PC-9 (cell line): ENCODE measurements at regions not wholly inside any gene's neighbourhood (a gene's known extent, or its start where the extent isn't known, plus 50 kb on each side); places are given as distances from the start of the nearest gene placed in this dataset.

ENCODE experiments used
- BruUV-seq: library from RNA; stranded (reverse); fragments of 400-500 nt; replicated peaks from 2 replicates; lab custom pipeline; 2021; lab: Mats Ljungman, UMichigan
- CTCF ChIA-PET: fragments of 300-600 bp; sonication (Branson Sonifier 250); formaldehyde crosslinking; loops from one replicate; lab custom pipeline; 2022; ENCODE audit warnings: antibody characterized with exemption; lab: Charles Lee
- POLR2A ChIA-PET: fragments of 300-600 bp; sonication (Branson Sonifier 250); formaldehyde crosslinking; loops from one replicate; lab custom pipeline; 2022; ENCODE audit warnings: antibody characterized with exemption; ENCODE audit not compliant: unreplicated experiment; lab: Charles Lee
- DNase-seq, 2 experiments: peaks; one replicate each; pipeline versions ENCODE4 v3.0.0 to v3.0.0-alpha.2; 2015 to 2022; ENCODE audit warnings: mixed read lengths in 1 of 2
- H2AFZ ChIP-seq: fragments of 200-600 bp; sonication (generic); 2 replicates; pipeline ENCODE4 v1.8.1; 2017; ENCODE audit warnings: antibody characterized with exemption
- H3F3A ChIP-seq: fragments of 200-600 bp; sonication (generic); 2 replicates; pipeline ENCODE4 v1.8.1; 2017; ENCODE audit warnings: antibody characterized with exemption, mild to moderate bottlenecking, low read depth; ENCODE audit not compliant: insufficient read depth
- H3K27ac ChIP-seq: fragments of 200-600 bp; sonication (generic); 2 replicates; pipeline ENCODE4 v1.6.1; 2016; ENCODE audit warnings: mixed run types
- H3K27me3 ChIP-seq: fragments of 200-600 bp; sonication (generic); 2 replicates; pipeline ENCODE4 v1.6.1; 2016; ENCODE audit warnings: low read depth, mixed run types; ENCODE audit not compliant: insufficient read depth
- H3K36me3 ChIP-seq: fragments of 200-600 bp; sonication (generic); 2 replicates; pipeline ENCODE4 v1.6.1; 2016; ENCODE audit warnings: low read depth, mixed run types
- H3K4me1 ChIP-seq: fragments of 200-600 bp; sonication (generic); replicated peaks from 2 replicates; pipeline ENCODE4 v1.6.1; 2016; ENCODE audit warnings: mixed run types; ENCODE audit not compliant: insufficient read depth
- H3K4me2 ChIP-seq: fragments of 200-600 bp; sonication (generic); 2 replicates; pipeline ENCODE4 v1.6.1; 2017; ENCODE audit warnings: mixed run types
- H3K4me3 ChIP-seq: fragments of 200-600 bp; sonication (generic); 2 replicates; pipeline ENCODE4 v1.6.1; 2016; ENCODE audit warnings: mixed run types
- H3K79me2 ChIP-seq: fragments of 200-600 bp; sonication (generic); 2 replicates; pipeline ENCODE4 v1.6.1; 2017; ENCODE audit warnings: low read depth, mixed run types
- H3K9me2 ChIP-seq: fragments of 200-600 bp; sonication (generic); 2 replicates; pipeline ENCODE4 v1.8.1; 2017; ENCODE audit warnings: mild to moderate bottlenecking; ENCODE audit not compliant: insufficient read depth
- H3K9me3 ChIP-seq: fragments of 200-600 bp; sonication (generic); 2 replicates; pipeline ENCODE4 v1.8.1; 2016; ENCODE audit warnings: low read depth; ENCODE audit not compliant: insufficient read depth
- H4K20me1 ChIP-seq: fragments of 200-600 bp; sonication (generic); 2 replicates; pipeline ENCODE4 v1.8.1; 2017; ENCODE audit not compliant: insufficient read depth
- EZH2 ChIP-seq: fragments of 200-600 bp; sonication (generic); IDR thresholded peaks from 2 replicates; pipeline ENCODE4 v1.8.0; 2017; ENCODE audit warnings: antibody characterized with exemption, low read depth
- intact Hi-C: fragments of 100-400 bp; cut with micrococcal nuclease; formaldehyde crosslinking; loops from one replicate; pipeline ENCODE4 v1.10.0; 2022; ENCODE audit not compliant: unreplicated experiment
- TF ChIP-seq, protein P1 (sequence below): fragments of 200-600 bp; sonication (generic); conservative IDR thresholded peaks from 2 replicates; pipeline ENCODE4 v1.6.1; 2017; ENCODE audit warnings: mixed run types, antibody characterized with exemption, mild to moderate bottlenecking, moderate library complexity

DNA sequence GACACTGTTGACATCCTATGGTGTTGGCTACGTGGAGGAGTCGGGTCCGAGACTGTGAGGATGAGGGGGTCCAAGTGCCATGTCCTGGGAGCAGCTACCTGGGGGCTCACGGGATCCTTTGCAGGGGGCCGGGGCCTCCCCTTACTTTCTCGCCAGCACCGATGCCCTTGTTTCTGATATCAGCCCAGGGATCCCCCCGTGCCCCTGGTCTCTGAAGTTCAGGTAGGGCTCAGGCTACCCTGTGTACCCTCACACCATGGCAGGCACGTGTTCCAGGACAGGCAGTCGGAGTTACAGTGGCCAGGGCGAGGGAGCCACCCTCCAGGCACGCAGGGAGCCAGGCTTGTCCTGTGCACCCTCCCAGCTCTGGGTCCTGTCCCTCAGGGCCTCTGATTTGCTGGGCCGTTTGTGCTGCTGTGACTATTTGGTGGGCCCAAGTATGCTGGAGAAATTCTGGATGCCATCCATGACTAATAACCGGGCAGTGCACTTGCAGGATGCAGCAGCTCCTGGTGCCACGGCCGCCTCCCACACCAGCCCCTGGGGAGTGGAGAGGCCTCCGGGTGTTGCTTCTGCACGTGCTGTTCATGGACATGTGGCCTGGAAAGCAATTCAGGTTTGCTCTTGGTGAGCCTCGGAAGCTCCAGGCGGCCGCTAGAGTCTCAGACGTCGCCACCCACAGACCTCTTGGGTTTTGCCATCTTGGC is 93.1 kb upstream of the SFSWAP start:
- BruUV-seq, result no TSS peak
- intact Hi-C loops, result no loop called here

DNA sequence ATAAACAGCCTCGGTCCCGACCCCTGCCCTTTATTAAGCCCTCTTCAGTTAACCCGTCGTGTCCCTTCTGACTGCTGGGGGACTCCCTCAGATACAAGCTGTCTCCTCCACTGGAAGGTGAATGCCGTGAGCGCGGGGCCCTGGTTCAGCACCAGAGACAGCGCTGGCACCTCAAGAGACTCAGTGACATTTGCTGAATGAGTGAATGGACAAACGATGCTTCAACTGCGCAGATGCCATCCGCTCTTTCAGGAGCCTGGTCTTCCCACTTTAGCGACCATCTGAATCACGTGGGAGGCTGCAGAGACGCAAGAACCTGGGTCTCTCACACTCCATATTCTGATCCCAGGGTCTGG is 92.6 kb upstream of the SFSWAP start:
- Histone ChIP-seq H3K27ac (no peak overlapping the region), H3K4me3 (no peak overlapping the region), H3K4me2 (no peak overlapping the region), H3K36me3 (no peaks in the 10 kb centered on the region), H3K4me1 (no peaks in the 10 kb centered on the region), H2AFZ (no peak overlapping the region), H4K20me1 (no peaks in the 10 kb centered on the region), H3K27me3 (peaks cover 97% of the 10 kb centered on the region), H3K9me3 (no peaks in the 10 kb centered on the region), H3F3A (no peaks in the 10 kb centered on the region), H3K79me2 (no peaks in the 10 kb centered on the region), H3K9me2 (no peaks in the 10 kb centered on the region)
- TF ChIP-seq EZH2, result no peak
- TF ChIP-seq, protein P1, sequence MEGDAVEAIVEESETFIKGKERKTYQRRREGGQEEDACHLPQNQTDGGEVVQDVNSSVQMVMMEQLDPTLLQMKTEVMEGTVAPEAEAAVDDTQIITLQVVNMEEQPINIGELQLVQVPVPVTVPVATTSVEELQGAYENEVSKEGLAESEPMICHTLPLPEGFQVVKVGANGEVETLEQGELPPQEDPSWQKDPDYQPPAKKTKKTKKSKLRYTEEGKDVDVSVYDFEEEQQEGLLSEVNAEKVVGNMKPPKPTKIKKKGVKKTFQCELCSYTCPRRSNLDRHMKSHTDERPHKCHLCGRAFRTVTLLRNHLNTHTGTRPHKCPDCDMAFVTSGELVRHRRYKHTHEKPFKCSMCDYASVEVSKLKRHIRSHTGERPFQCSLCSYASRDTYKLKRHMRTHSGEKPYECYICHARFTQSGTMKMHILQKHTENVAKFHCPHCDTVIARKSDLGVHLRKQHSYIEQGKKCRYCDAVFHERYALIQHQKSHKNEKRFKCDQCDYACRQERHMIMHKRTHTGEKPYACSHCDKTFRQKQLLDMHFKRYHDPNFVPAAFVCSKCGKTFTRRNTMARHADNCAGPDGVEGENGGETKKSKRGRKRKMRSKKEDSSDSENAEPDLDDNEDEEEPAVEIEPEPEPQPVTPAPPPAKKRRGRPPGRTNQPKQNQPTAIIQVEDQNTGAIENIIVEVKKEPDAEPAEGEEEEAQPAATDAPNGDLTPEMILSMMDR, result no peak
- intact Hi-C loops, result no loop called here
- DNase-seq, result peak in 1 of 2 experiments; percentile 34
- POLR2A ChIA-PET, result no interaction called here
- CTCF ChIA-PET, result no interaction called here
- BruUV-seq, result no TSS peak

More for the DNA sequence above, 93.1 kb upstream of the SFSWAP start:
- H3K36me3 ChIP-seq, result no peaks in the 10 kb centered on the region
- H3F3A ChIP-seq, result no peaks in the 10 kb centered on the region
- no peak overlapping the region for H3K27ac ChIP-seq
- H2AFZ ChIP-seq, result no peak overlapping the region
- POLR2A ChIA-PET, result no interaction called here
- H3K4me1 ChIP-seq, result no peaks in the 10 kb centered on the region
- TF ChIP-seq, protein P1, result no peak
- TF ChIP-seq EZH2, result no peak
- H4K20me1 ChIP-seq, result no peaks in the 10 kb centered on the region
- peak in 1 of 2 experiments; percentile 29 for DNase-seq
- H3K4me3 ChIP-seq, result no peak overlapping the region
- no peaks in the 10 kb centered on the region for H3K9me2 ChIP-seq
- CTCF ChIA-PET, result no interaction called here
- H3K79me2 ChIP-seq, result no peaks in the 10 kb centered on the region
- no peak overlapping the region for H3K4me2 ChIP-seq
- H3K27me3 ChIP-seq, result peaks cover 100% of the 10 kb centered on the region
- H3K9me3 ChIP-seq, result no peaks in the 10 kb centered on the region

DNA sequence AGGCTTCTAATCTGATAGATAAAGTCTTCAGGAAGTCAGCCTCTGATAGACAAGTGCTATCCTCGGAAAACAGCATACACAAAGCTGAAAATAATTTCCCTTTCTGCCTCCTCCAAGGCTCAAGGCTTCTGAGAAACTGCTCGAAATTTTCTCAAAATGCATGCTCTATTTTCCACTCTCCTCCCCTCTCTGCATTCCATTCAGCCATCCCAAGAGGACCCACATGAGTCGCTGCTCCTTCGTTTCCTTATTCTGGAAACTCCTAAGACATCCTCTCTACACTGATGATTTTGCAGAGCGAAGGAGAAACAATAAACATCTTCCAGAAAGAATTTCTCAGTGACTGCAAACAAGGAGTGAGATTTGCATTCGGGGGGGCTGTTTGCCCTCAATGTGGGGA is 92.2 kb upstream of the SFSWAP start:
- Histone ChIP-seq H3K9me2 (no peaks in the 10 kb centered on the region), H3K27me3 (peaks cover 97% of the 10 kb centered on the region), H3F3A (no peaks in the 10 kb centered on the region), H4K20me1 (no peaks in the 10 kb centered on the region), H3K4me2 (no peak overlapping the region), H3K36me3 (no peaks in the 10 kb centered on the region), H3K4me3 (no peak overlapping the region), H3K9me3 (no peaks in the 10 kb centered on the region), H3K79me2 (no peaks in the 10 kb centered on the region), H3K27ac (no peak overlapping the region), H3K4me1 (no peaks in the 10 kb centered on the region), H2AFZ (no peak overlapping the region)
- POLR2A ChIA-PET, result no interaction called here
- DNase-seq, result peak in 1 of 2 experiments; percentile 5
- TF ChIP-seq EZH2, result no peak
- TF ChIP-seq, protein P1, result no peak
- intact Hi-C loops, result no loop called here
- BruUV-seq, result no TSS peak
- CTCF ChIA-PET, result no interaction called here
